CD4-positive, alpha-beta T cell (primary cell): ENCODE measurements at regions not wholly inside any gene's neighbourhood (a gene's known extent, or its start where the extent isn't known, plus 50 kb on each side); places are given as distances from the start of the nearest gene placed in this dataset.

Experiments used
- ATAC-seq: fragments of 200-7000 bp; cut with Tn5 transposase; one replicate; pipeline ENCODE4 v1.10.0; 2022; ENCODE audit warnings: mild to moderate bottlenecking; ENCODE audit not compliant: poor library complexity
- CTCF ChIA-PET: fragments of 350-600 bp; sonication (Branson Sonifier 250); formaldehyde crosslinking; loops from one replicate; lab custom pipeline; 2021; ENCODE audit warnings: antibody characterized with exemption, inconsistent platforms; lab: Charles Lee
- POLR2A ChIA-PET: fragments of 350-600 bp; sonication (Branson Sonifier 250); formaldehyde crosslinking; loops from one replicate; lab custom pipeline; 2021; ENCODE audit warnings: antibody characterized with exemption, inconsistent platforms; lab: Charles Lee
- DNase-seq, 14 experiments: peaks; one replicate each; pipeline ENCODE4 v3.0.0-alpha.2; 2013 to 2020; ENCODE audit warnings: mixed read lengths in 2 of 14
- H3K27ac ChIP-seq, 2 donors: one replicate each; pipeline versions ENCODE4 v1.5.1 to v1.7.0; 2013; ENCODE audit warnings: low read length in 2 of 2, low read depth in 1 of 2, mild to moderate bottlenecking in 1 of 2
- H3K27me3 ChIP-seq, 2 experiments: 1 replicate in 1 of 2; 2 replicates in 1 of 2; pipeline versions ENCODE4 v1.6.1 to v1.7.0; 2013; ENCODE audit warnings: low read length in 2 of 2, control low read depth in 1 of 2, mild to moderate bottlenecking in 1 of 2, moderate library complexity in 1 of 2; ENCODE audit not compliant: insufficient read depth in 2 of 2, control insufficient read depth in 1 of 2
- H3K36me3 ChIP-seq: one replicate; pipeline ENCODE4 v1.6.1; 2013; ENCODE audit warnings: low read length, control low read depth; ENCODE audit not compliant: insufficient read depth
- H3K4me1 ChIP-seq: one replicate; pipeline ENCODE4 v1.6.1; 2013; ENCODE audit warnings: low read length, control low read depth; ENCODE audit not compliant: insufficient read depth
- H3K4me3 ChIP-seq: one replicate; pipeline ENCODE4 v1.5.1; 2013; ENCODE audit warnings: mild to moderate bottlenecking, low read length, moderate library complexity
- H3K9me3 ChIP-seq, 2 experiments: 1 replicate in 1 of 2; 2 replicates in 1 of 2; pipeline versions ENCODE4 v1.6.1 to v1.7.0; 2013; ENCODE audit warnings: low read length in 2 of 2, mild to moderate bottlenecking in 2 of 2, control low read depth in 1 of 2, moderate library complexity in 1 of 2; ENCODE audit not compliant: control insufficient read depth in 1 of 2, insufficient read depth in 1 of 2
- H3K27ac Mint-ChIP-seq: one replicate; pipeline ENCODE4 v1.8.0; 2020; ENCODE audit warnings: mixed read lengths
- H3K27me3 Mint-ChIP-seq: one replicate; pipeline ENCODE4 v1.8.0; 2021; ENCODE audit warnings: mixed read lengths
- H3K36me3 Mint-ChIP-seq: one replicate; pipeline ENCODE4 v1.8.0; 2021; ENCODE audit warnings: low read depth, mixed read lengths
- H3K4me1 Mint-ChIP-seq: one replicate; pipeline ENCODE4 v1.8.0; 2021; ENCODE audit warnings: low read depth, mixed read lengths
- H3K4me3 Mint-ChIP-seq: one replicate; pipeline ENCODE4 v1.8.0; 2020; ENCODE audit warnings: mild to moderate bottlenecking, mixed read lengths
- H3K9me3 Mint-ChIP-seq: one replicate; pipeline ENCODE4 v1.8.0; 2020; ENCODE audit warnings: mixed read lengths
- intact Hi-C, 2 experiments: fragments of 100-400 bp; cut with DNase I in 1 of 2; cut with micrococcal nuclease in 1 of 2; formaldehyde crosslinking; loops; one replicate each; pipeline versions ENCODE4 v1.15.1 to v1.9.0; 2023 to 2025; cut with DNase I, micrococcal nuclease
- TF ChIP-seq, protein P1 (sequence below): fragments of 200-600 bp; IDR thresholded peaks from one replicate; pipeline ENCODE4 v1.8.0; 2022; ENCODE audit warnings: antibody characterized with exemption, mild to moderate bottlenecking

- H3K27me3 Mint-ChIP-seq: peaks cover 25% of the 10 kb centered on the region
- Histone ChIP-seq H3K27me3 (peaks cover 0 to 4% of the 10 kb centered on the region in 2 experiments), H3K4me3 (no peak overlapping the region), H3K27ac (no peak overlapping the region), H3K36me3 (no peaks in the 10 kb centered on the region), H3K9me3 (no peaks in the 10 kb centered on the region), H3K4me1 (no peaks in the 10 kb centered on the region)
- no peak overlapping the region for H3K27ac Mint-ChIP-seq
- H3K4me1 Mint-ChIP-seq: no peaks in the 10 kb centered on the region
- CTCF ChIA-PET: no interaction called here
- POLR2A ChIA-PET: no interaction called here
- no peak overlapping the region for H3K4me3 Mint-ChIP-seq
- ATAC-seq (no peak), DNase-seq (no peak)
- H3K36me3 Mint-ChIP-seq: no peaks in the 10 kb centered on the region
- intact Hi-C loops: loop anchor here in 1 of 2 experiments (10.0 kb wide), 1 partner anchor 456 kb away; no protein-coding TSS in a partner anchor
- peaks cover 3% of the 10 kb centered on the region for H3K9me3 Mint-ChIP-seq
- TF ChIP-seq, protein P1, sequence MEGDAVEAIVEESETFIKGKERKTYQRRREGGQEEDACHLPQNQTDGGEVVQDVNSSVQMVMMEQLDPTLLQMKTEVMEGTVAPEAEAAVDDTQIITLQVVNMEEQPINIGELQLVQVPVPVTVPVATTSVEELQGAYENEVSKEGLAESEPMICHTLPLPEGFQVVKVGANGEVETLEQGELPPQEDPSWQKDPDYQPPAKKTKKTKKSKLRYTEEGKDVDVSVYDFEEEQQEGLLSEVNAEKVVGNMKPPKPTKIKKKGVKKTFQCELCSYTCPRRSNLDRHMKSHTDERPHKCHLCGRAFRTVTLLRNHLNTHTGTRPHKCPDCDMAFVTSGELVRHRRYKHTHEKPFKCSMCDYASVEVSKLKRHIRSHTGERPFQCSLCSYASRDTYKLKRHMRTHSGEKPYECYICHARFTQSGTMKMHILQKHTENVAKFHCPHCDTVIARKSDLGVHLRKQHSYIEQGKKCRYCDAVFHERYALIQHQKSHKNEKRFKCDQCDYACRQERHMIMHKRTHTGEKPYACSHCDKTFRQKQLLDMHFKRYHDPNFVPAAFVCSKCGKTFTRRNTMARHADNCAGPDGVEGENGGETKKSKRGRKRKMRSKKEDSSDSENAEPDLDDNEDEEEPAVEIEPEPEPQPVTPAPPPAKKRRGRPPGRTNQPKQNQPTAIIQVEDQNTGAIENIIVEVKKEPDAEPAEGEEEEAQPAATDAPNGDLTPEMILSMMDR: no peak
Measured at GRCh38 chr10:111200505-111201186, 123.8 kb downstream of the ADRA2A start.

GRCh38 chr10:111203615-111204014, 126.8 kb downstream of the ADRA2A start:
- Mint-ChIP-seq H3K9me3 (no peaks in the 10 kb centered on the region), H3K4me1 (no peaks in the 10 kb centered on the region), H3K27me3 (peaks cover 20% of the 10 kb centered on the region), H3K4me3 (no peak overlapping the region), H3K36me3 (no peaks in the 10 kb centered on the region), H3K27ac (no peak overlapping the region)
- ChIA-PET CTCF (no interaction called here), POLR2A (no interaction called here)
- TF ChIP-seq, protein P1: no peak
- no peak for ATAC-seq
- peaks cover 2 to 4% of the 10 kb centered on the region in 2 experiments for H3K27me3 ChIP-seq
- DNase-seq: no peak
- intact Hi-C loops: loop anchor here in 1 of 2 experiments (10.0 kb wide), 1 partner anchor 459 kb away; no protein-coding TSS in a partner anchor
- H3K9me3 ChIP-seq: no peaks in the 10 kb centered on the region
- no peak overlapping the region for H3K27ac ChIP-seq
- no peaks in the 10 kb centered on the region for H3K4me1 ChIP-seq
- no peaks in the 10 kb centered on the region for H3K36me3 ChIP-seq
- no peak overlapping the region for H3K4me3 ChIP-seq

DNA sequence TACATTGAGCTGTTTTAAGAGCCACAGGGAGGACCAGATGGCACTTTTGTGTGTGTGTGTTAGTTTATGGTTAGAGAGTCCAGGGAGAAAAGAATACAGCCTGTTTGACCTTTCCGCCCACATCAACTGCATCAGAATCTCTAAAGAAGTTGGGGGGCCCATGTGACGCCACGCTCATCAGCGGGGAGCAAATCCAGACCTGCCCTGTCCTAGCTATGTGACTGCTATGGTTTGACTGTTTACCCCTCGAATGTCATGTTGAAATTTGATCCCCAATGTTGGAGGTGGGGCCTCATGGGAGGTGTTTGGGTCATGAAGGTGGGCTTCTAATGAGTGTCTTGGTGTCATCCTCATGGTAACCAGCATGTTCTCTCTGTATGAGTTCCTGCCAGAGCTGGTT, 128.0 kb downstream of the ADRA2A start:
- TF ChIP-seq, protein P1: no peak
- Mint-ChIP-seq H3K9me3 (no peaks in the 10 kb centered on the region), H3K36me3 (no peaks in the 10 kb centered on the region), H3K4me1 (no peaks in the 10 kb centered on the region), H3K27me3 (peaks cover 13% of the 10 kb centered on the region), H3K27ac (no peak overlapping the region), H3K4me3 (no peak overlapping the region)
- Histone ChIP-seq H3K27ac (no peak overlapping the region), H3K36me3 (no peaks in the 10 kb centered on the region), H3K9me3 (no peaks in the 10 kb centered on the region), H3K27me3 (peaks cover 2 to 4% of the 10 kb centered on the region in 2 experiments), H3K4me3 (no peak overlapping the region), H3K4me1 (no peaks in the 10 kb centered on the region)
- DNase-seq (no peak), ATAC-seq (no peak)
- ChIA-PET POLR2A (no interaction called here), CTCF (interaction anchor here (0.6 kb wide), 1 partner anchor 647 kb away, joined by 3 read pairs; no protein-coding TSS in a partner anchor)
- intact Hi-C loops: loop anchor here in 1 of 2 experiments (5.0 to 10.0 kb wide), 2 partner anchors 460 to 593 kb away; no protein-coding TSS in a partner anchor
